ENCODE measurements at regions not wholly inside any gene's neighbourhood (a gene's known extent, or its start where the extent isn't known, plus 50 kb on each side); places are given as distances from the start of the nearest gene placed in this dataset.
"Not testable (repeated sequence)": the region's sequence is repeated elsewhere in the genome, so short reads cannot be mapped to it uniquely, and the experiment has no call there.

GRCh38 chr2:23021311-23022120, 363.5 kb upstream of the KLHL29 start:
- DNase-seq, result no peak

GRCh38 chr2:23023722-23024121, 361.3 kb upstream of the KLHL29 start:
- DNase-seq, result no peak

- DNase-seq, result no peak
Measured at GRCh38 chr2:23026671-23027070, 358.3 kb upstream of the KLHL29 start.

- no peak for DNase-seq
Measured at GRCh38 chr2:23027396-23027795, 357.6 kb upstream of the KLHL29 start.

- DNase-seq, result no peak
Measured at GRCh38 chr2:23028106-23028505, 356.9 kb upstream of the KLHL29 start.

GRCh38 chr2:23029111-23029510, 355.9 kb upstream of the KLHL29 start:
- DNase-seq, result no peak

- DNase-seq, result no peak
Measured at GRCh38 chr2:23029951-23030350, 355.0 kb upstream of the KLHL29 start.

GRCh38 chr2:23034996-23035395, 350.0 kb upstream of the KLHL29 start:
- DNase-seq, result no peak

GRCh38 chr2:23036629-23037028, 348.4 kb upstream of the KLHL29 start:
- DNase-seq, result no peak

- DNase-seq, result no peak
Measured at GRCh38 chr2:23037596-23037995, 347.4 kb upstream of the KLHL29 start.

GRCh38 chr2:23041443-23041842, 343.5 kb upstream of the KLHL29 start:
- no peak for DNase-seq

GRCh38 chr2:23042216-23042906, 342.6 kb upstream of the KLHL29 start:
- DNase-seq, result no peak

GRCh38 chr2:23050388-23050787, 334.6 kb upstream of the KLHL29 start:
- no peak for DNase-seq

GRCh38 chr2:23053601-23054000, 331.4 kb upstream of the KLHL29 start:
- DNase-seq, result no peak

- no peak for DNase-seq
Measured at GRCh38 chr2:23055251-23055650, 329.7 kb upstream of the KLHL29 start.

GRCh38 chr2:23056846-23057245, 328.1 kb upstream of the KLHL29 start:
- DNase-seq, result not testable (repeated sequence)

- no peak for DNase-seq
Measured at GRCh38 chr2:23058435-23058834, 326.5 kb upstream of the KLHL29 start.

GRCh38 chr2:23065210-23065609, 319.8 kb upstream of the KLHL29 start:
- no peak for DNase-seq

GRCh38 chr2:23065936-23066335, 319.0 kb upstream of the KLHL29 start:
- no peak for DNase-seq

- DNase-seq, result no peak
Measured at GRCh38 chr2:23066686-23067085, 318.3 kb upstream of the KLHL29 start.

- no peak for DNase-seq
Measured at GRCh38 chr2:23069156-23069555, 315.8 kb upstream of the KLHL29 start.

- DNase-seq, result no peak
Measured at GRCh38 chr2:23069923-23070322, 315.1 kb upstream of the KLHL29 start.

- DNase-seq, result no peak
Measured at GRCh38 chr2:23073056-23073455, 311.9 kb upstream of the KLHL29 start.

GRCh38 chr2:23073671-23074070, 311.3 kb upstream of the KLHL29 start:
- DNase-seq, result no peak

- no peak for DNase-seq
Measured at GRCh38 chr2:23077596-23077995, 307.4 kb upstream of the KLHL29 start.
